RWPE1 (cell line): ENCODE measurements at regions not wholly inside any gene's neighbourhood (a gene's known extent, or its start where the extent isn't known, plus 50 kb on each side); places are given as distances from the start of the nearest gene placed in this dataset.

ENCODE experiments used
- CTCF ChIA-PET: fragments of 350-600 bp; sonication (Branson Sonifier 250); formaldehyde crosslinking; extraction: SDS; loops from one replicate; lab custom pipeline; 2021; lab: Yijun Ruan, JAX
- POLR2A ChIA-PET: fragments of 400-600 bp; formaldehyde crosslinking; extraction: SDS; loops from one replicate; lab custom pipeline; 2020; ENCODE audit warnings: antibody characterized with exemption; ENCODE audit not compliant: low non-redundant PET; lab: Yijun Ruan, JAX
- DNase-seq: peaks from one replicate; pipeline ENCODE4 v3.0.0; 2012; ENCODE audit warnings: low spot score
- H3K27ac ChIP-seq: fragments of 450-650 bp; 2 replicates; pipeline ENCODE4 v1.5.1; 2017
- TF ChIP-seq, protein P1 (sequence below): fragments of 450-650 bp; conservative IDR thresholded peaks from 2 replicates; pipeline ENCODE4 v1.5.1; 2017; ENCODE audit warnings: low read depth, mild to moderate bottlenecking

- ChIA-PET POLR2A (no interaction called here), CTCF (no interaction called here)
- TF ChIP-seq, protein P1, sequence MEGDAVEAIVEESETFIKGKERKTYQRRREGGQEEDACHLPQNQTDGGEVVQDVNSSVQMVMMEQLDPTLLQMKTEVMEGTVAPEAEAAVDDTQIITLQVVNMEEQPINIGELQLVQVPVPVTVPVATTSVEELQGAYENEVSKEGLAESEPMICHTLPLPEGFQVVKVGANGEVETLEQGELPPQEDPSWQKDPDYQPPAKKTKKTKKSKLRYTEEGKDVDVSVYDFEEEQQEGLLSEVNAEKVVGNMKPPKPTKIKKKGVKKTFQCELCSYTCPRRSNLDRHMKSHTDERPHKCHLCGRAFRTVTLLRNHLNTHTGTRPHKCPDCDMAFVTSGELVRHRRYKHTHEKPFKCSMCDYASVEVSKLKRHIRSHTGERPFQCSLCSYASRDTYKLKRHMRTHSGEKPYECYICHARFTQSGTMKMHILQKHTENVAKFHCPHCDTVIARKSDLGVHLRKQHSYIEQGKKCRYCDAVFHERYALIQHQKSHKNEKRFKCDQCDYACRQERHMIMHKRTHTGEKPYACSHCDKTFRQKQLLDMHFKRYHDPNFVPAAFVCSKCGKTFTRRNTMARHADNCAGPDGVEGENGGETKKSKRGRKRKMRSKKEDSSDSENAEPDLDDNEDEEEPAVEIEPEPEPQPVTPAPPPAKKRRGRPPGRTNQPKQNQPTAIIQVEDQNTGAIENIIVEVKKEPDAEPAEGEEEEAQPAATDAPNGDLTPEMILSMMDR = no peak
- H3K27ac ChIP-seq = no peak overlapping the region
- DNase-seq = no peak
These were observed 383.6 kb upstream of the TPK1 start for GRCh38 chr7:145219461-145219860.

GRCh38 chr7:145216866-145217265 is 381.0 kb upstream of the TPK1 start:
- no peak for DNase-seq
- TF ChIP-seq, protein P1 = no peak
- CTCF ChIA-PET = no interaction called here
- no peak overlapping the region for H3K27ac ChIP-seq
- POLR2A ChIA-PET = no interaction called here

DNA sequence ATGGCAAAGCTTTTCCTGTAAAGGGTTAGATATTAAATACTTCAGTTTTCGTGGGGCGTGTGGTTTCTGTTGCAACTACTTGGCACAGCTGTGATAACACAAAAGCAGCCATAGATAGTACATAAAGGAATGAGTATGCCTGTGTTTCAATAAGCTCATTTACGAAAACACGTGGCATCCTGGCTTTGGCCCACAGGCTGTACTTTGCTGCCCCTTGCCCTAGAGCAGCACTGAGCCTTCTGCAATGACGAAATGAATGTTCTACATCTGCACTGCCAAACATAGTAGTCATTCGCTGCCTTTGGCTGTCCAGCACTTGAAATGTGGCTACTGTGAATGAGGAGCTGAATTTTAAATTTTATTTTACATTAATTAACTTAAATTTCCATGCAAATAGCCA is 376.2 kb upstream of the TPK1 start:
- ChIA-PET POLR2A (no interaction called here), CTCF (no interaction called here)
- H3K27ac ChIP-seq = no peak overlapping the region
- TF ChIP-seq, protein P1 = no peak
- DNase-seq = no peak

DNA sequence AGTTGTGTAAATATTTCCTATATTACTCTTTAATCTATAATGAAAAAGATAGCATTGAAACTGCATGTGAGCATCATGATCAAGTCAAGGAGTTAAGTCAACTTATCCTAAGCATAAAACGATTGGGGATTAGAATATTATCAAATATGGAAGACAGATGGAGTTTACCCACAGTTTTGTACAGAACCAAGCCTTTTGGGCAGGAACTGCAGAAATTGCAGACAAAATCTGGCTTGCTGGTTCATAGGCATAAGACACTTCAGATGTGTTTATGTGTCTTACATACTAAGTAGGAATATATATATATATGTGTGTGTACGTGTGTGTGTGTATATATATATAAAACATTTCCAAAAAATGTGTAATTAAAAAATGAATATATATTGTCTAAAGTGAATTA is 375.4 kb upstream of the TPK1 start:
- H3K27ac ChIP-seq = no peak overlapping the region
- no peak for DNase-seq
- ChIA-PET CTCF (no interaction called here), POLR2A (no interaction called here)
- TF ChIP-seq, protein P1 = no peak

- TF ChIP-seq, protein P1 = no peak
- DNase-seq = no peak
- ChIA-PET CTCF (no interaction called here), POLR2A (no interaction called here)
- H3K27ac ChIP-seq = no peak overlapping the region
These were observed 358.1 kb upstream of the TPK1 start for GRCh38 chr7:145193951-145194350.

DNA sequence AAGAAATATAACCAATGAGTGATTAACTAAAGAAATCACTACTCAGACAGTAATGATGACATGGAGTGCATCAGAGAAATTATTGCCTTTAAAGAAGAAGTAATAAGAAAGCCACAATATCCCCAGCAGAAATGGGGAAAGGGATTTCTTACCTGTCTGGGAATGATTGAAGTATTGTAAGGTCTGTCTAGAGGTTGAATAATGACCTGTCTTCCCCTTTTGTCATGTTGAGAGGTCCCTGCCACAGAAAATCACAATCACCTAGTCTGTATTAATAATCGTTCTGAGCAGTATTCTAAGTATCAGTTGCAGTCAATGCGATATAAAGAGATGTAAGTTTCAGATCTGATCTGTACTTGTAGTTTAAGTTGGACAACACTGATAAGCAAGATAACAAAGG is 349.1 kb upstream of the TPK1 start:
- TF ChIP-seq, protein P1 = no peak
- H3K27ac ChIP-seq = no peak overlapping the region
- no peak for DNase-seq
- CTCF ChIA-PET = no interaction called here
- POLR2A ChIA-PET = no interaction called here

- no peak overlapping the region for H3K27ac ChIP-seq
- ChIA-PET POLR2A (no interaction called here), CTCF (no interaction called here)
- DNase-seq = no peak
- TF ChIP-seq, protein P1 = no peak
These were observed 347.2 kb upstream of the TPK1 start for GRCh38 chr7:145183069-145183468.
